ENCODE measurements at regions not wholly inside any gene's neighbourhood (a gene's known extent, or its start where the extent isn't known, plus 50 kb on each side); places are given as distances from the start of the nearest gene placed in this dataset.

GRCh38 chr15:87727073-87727472, 529.5 kb downstream of the NTRK3 start:
- no peaks in the 10 kb centered on the region for H3K79me2 ChIP-seq (ENCODE audit: low read length)
- no peak overlapping the region for H2AFZ ChIP-seq (ENCODE audit: low read depth, low read length)
- H3K36me3 ChIP-seq (replicated peaks; ENCODE audit: low read depth, low read length) = no peaks in the 10 kb centered on the region
- H3K4me1 ChIP-seq (ENCODE audit: low read length) = no peaks in the 10 kb centered on the region
- no peak overlapping the region for H3K9ac ChIP-seq (ENCODE audit: low read length)
- no peaks in the 10 kb centered on the region for H3K9me3 ChIP-seq (ENCODE audit: insufficient read depth, low read length)
- no peak overlapping the region for H3K4me2 ChIP-seq (ENCODE audit: low read length)
- no peaks in the 10 kb centered on the region for H4K20me1 ChIP-seq (ENCODE audit: insufficient read depth, low read length)
- H3K27ac ChIP-seq (ENCODE audit: low read length) = no peak overlapping the region
- TF ChIP-seq EZH2phosphoT487 (IDR thresholded peaks at IDR 0.05; ENCODE audit: low read depth) (no peak), CTCF (IDR thresholded peaks at IDR 0.05; ENCODE audit: low read depth, low read length) (no peak)
- H3K27me3 ChIP-seq (ENCODE audit: low read depth, low read length) = 0 out of 2 replicates have a peak, but pooled peaks cover 4% of the 10 kb centered on the region
- H3K4me3 ChIP-seq (ENCODE audit: low read length) = no peak overlapping the region

GRCh38 chr15:87724330-87724729, 532.2 kb downstream of the NTRK3 start:
- no peaks in the 10 kb centered on the region for H3K36me3 ChIP-seq (replicated peaks; ENCODE audit: low read depth, low read length)
- no peak overlapping the region for H2AFZ ChIP-seq (ENCODE audit: low read depth, low read length)
- no peak overlapping the region for H3K9ac ChIP-seq (ENCODE audit: low read length)
- H3K4me1 ChIP-seq (ENCODE audit: low read length) = no peaks in the 10 kb centered on the region
- H3K27ac ChIP-seq (ENCODE audit: low read length) = no peak overlapping the region
- H3K4me2 ChIP-seq (ENCODE audit: low read length) = no peak overlapping the region
- H3K79me2 ChIP-seq (ENCODE audit: low read length) = no peaks in the 10 kb centered on the region
- TF ChIP-seq EZH2phosphoT487 (IDR thresholded peaks at IDR 0.05; ENCODE audit: low read depth) (no peak), CTCF (IDR thresholded peaks at IDR 0.05; ENCODE audit: low read depth, low read length) (no peak)
- H3K4me3 ChIP-seq (ENCODE audit: low read length) = no peak overlapping the region
- H4K20me1 ChIP-seq (ENCODE audit: insufficient read depth, low read length) = no peaks in the 10 kb centered on the region
- H3K9me3 ChIP-seq (ENCODE audit: insufficient read depth, low read length) = no peaks in the 10 kb centered on the region
- 0 out of 2 replicates have a peak, but pooled peaks cover 4% of the 10 kb centered on the region for H3K27me3 ChIP-seq (ENCODE audit: low read depth, low read length)

GRCh38 chr15:87722941-87723691, 533.4 kb downstream of the NTRK3 start:
- H4K20me1 ChIP-seq (ENCODE audit: insufficient read depth, low read length) = no peaks in the 10 kb centered on the region
- no peaks in the 10 kb centered on the region for H3K4me1 ChIP-seq (ENCODE audit: low read length)
- no peak overlapping the region for H2AFZ ChIP-seq (ENCODE audit: low read depth, low read length)
- TF ChIP-seq CTCF (IDR thresholded peaks at IDR 0.05; ENCODE audit: low read depth, low read length) = no peak
- TF ChIP-seq EZH2phosphoT487 (IDR thresholded peaks at IDR 0.05; ENCODE audit: low read depth) = no peak
- no peak overlapping the region for H3K9ac ChIP-seq (ENCODE audit: low read length)
- no peak overlapping the region for H3K4me2 ChIP-seq (ENCODE audit: low read length)
- H3K27ac ChIP-seq (ENCODE audit: low read length) = no peak overlapping the region
- no peaks in the 10 kb centered on the region for H3K9me3 ChIP-seq (ENCODE audit: insufficient read depth, low read length)
- 0 out of 2 replicates have a peak, but pooled peaks cover 1% of the 10 kb centered on the region for H3K27me3 ChIP-seq (ENCODE audit: low read depth, low read length)
- H3K36me3 ChIP-seq (replicated peaks; ENCODE audit: low read depth, low read length) = no peaks in the 10 kb centered on the region
- no peak overlapping the region for H3K4me3 ChIP-seq (ENCODE audit: low read length)
- H3K79me2 ChIP-seq (ENCODE audit: low read length) = no peaks in the 10 kb centered on the region

GRCh38 chr15:87720235-87720634, 536.3 kb downstream of the NTRK3 start:
- Histone ChIP-seq H3K9ac (ENCODE audit: low read length) (no peak overlapping the region), H3K4me1 (ENCODE audit: low read length) (no peaks in the 10 kb centered on the region), H4K20me1 (ENCODE audit: insufficient read depth, low read length) (no peaks in the 10 kb centered on the region), H3K36me3 (replicated peaks; ENCODE audit: low read depth, low read length) (no peaks in the 10 kb centered on the region), H3K79me2 (ENCODE audit: low read length) (no peaks in the 10 kb centered on the region), H2AFZ (ENCODE audit: low read depth, low read length) (no peak overlapping the region), H3K27ac (ENCODE audit: low read length) (no peak overlapping the region), H3K4me2 (ENCODE audit: low read length) (no peak overlapping the region), H3K27me3 (ENCODE audit: low read depth, low read length) (0 out of 2 replicates have a peak, but pooled peaks cover 4% of the 10 kb centered on the region), H3K4me3 (ENCODE audit: low read length) (no peak overlapping the region), H3K9me3 (ENCODE audit: insufficient read depth, low read length) (no peaks in the 10 kb centered on the region)
- no peak for TF ChIP-seq EZH2phosphoT487 (IDR thresholded peaks at IDR 0.05; ENCODE audit: low read depth)
- TF ChIP-seq CTCF (IDR thresholded peaks at IDR 0.05; ENCODE audit: low read depth, low read length) = no peak
